DMS 273 treated with DMSO at 0.1 percent for 48 hours (cell line): ENCODE measurements at regions not wholly inside any gene's neighbourhood (a gene's known extent, or its start where the extent isn't known, plus 50 kb on each side); places are given as distances from the start of the nearest gene placed in this dataset.
"Not testable (repeated sequence)": the region's sequence is repeated elsewhere in the genome, so short reads cannot be mapped to it uniquely, and the experiment has no call there.

Experiments used
- DNase-seq: peaks from one replicate; lab custom pipeline; 2025; lab: John Stamatoyannopoulos, UW

GRCh38 chr12:75865315-75865714, 166.3 kb downstream of the PHLDA1 start:
- no peak for DNase-seq

- no peak for DNase-seq
Measured at GRCh38 chr12:75864161-75864560, 167.4 kb downstream of the PHLDA1 start.

GRCh38 chr12:75863533-75863932, 168.0 kb downstream of the PHLDA1 start:
- no peak for DNase-seq

- DNase-seq, result no peak
Measured at GRCh38 chr12:75862692-75863471, 168.7 kb downstream of the PHLDA1 start.

- no peak for DNase-seq
Measured at GRCh38 chr12:75859868-75860267, 171.7 kb downstream of the PHLDA1 start.

GRCh38 chr12:75856235-75856634, 175.3 kb downstream of the PHLDA1 start:
- no peak for DNase-seq

- DNase-seq, result no peak
Measured at GRCh38 chr12:75855360-75855759, 176.2 kb downstream of the PHLDA1 start.

GRCh38 chr12:75854681-75855309, 176.8 kb downstream of the PHLDA1 start:
- DNase-seq, result no peak

GRCh38 chr12:75854137-75854536, 177.4 kb downstream of the PHLDA1 start:
- DNase-seq, result not testable (repeated sequence)

GRCh38 chr12:75853626-75854025, 177.9 kb downstream of the PHLDA1 start:
- no peak for DNase-seq

GRCh38 chr12:75852956-75853355, 178.6 kb downstream of the PHLDA1 start:
- DNase-seq, result no peak

- DNase-seq, result no peak
Measured at GRCh38 chr12:75852143-75852542, 179.4 kb downstream of the PHLDA1 start.

- DNase-seq, result no peak
Measured at GRCh38 chr12:75850721-75851462, 180.7 kb downstream of the PHLDA1 start.

- DNase-seq, result no peak
Measured at GRCh38 chr12:75848961-75849360, 182.6 kb downstream of the PHLDA1 start.

GRCh38 chr12:75848431-75848925, 183.1 kb downstream of the PHLDA1 start:
- no peak for DNase-seq

GRCh38 chr12:75846102-75846501, 185.5 kb downstream of the PHLDA1 start:
- no peak for DNase-seq

GRCh38 chr12:75844985-75845384, 186.6 kb downstream of the PHLDA1 start:
- no peak for DNase-seq

GRCh38 chr12:75844049-75844770, 187.4 kb downstream of the PHLDA1 start:
- DNase-seq, result no peak

GRCh38 chr12:75842090-75842489, 189.5 kb downstream of the PHLDA1 start:
- peak; percentile 38 for DNase-seq

GRCh38 chr12:75840994-75841355, 190.6 kb downstream of the PHLDA1 start:
- no peak for DNase-seq

- no peak for DNase-seq
Measured at GRCh38 chr12:75838309-75838708, 193.3 kb downstream of the PHLDA1 start.

GRCh38 chr12:75837700-75838099, 193.9 kb downstream of the PHLDA1 start:
- DNase-seq, result peak; percentile 67
